Transverse colon (tissue), 4 donors: ENCODE measurements at regions not wholly inside any gene's neighbourhood (a gene's known extent, or its start where the extent isn't known, plus 50 kb on each side); places are given as distances from the start of the nearest gene placed in this dataset.

Experiments
- CTCF ChIP-seq, 5 experiments: fragments of 200-600 bp in 3 of 5; fragments of 450-650 bp in 2 of 5; sonication (generic) in 3 of 5; IDR thresholded peaks; 1 replicate in 2 of 5; 2 replicates in 3 of 5; pipeline ENCODE4 v1.5.1; 2016 to 2017; ENCODE audit warnings: antibody characterized with exemption in 5 of 5, inconsistent platforms in 3 of 5, mild to moderate bottlenecking in 2 of 5, moderate library complexity in 1 of 5
- EP300 ChIP-seq: sonication (generic); formaldehyde crosslinking; IDR thresholded peaks from one replicate; pipeline ENCODE4 v1.6.1; 2017; ENCODE audit warnings: antibody characterized with exemption, low read depth
- POLR2A ChIP-seq: fragments of 450-650 bp; IDR thresholded peaks from one replicate; pipeline ENCODE4 v1.6.1; 2016; ENCODE audit warnings: antibody characterized with exemption, mild to moderate bottlenecking, moderate library complexity
- POLR2AphosphoS5 ChIP-seq, 3 donors: sonication (generic); formaldehyde crosslinking; IDR thresholded peaks; one replicate each; pipeline ENCODE4 v1.6.1; 2016; ENCODE audit warnings: antibody characterized with exemption in 3 of 3

GRCh38 chr11:23781803-23782560, 714.9 kb upstream of the LUZP2 start:
- TF ChIP-seq POLR2AphosphoS5 (IDR thresholded peaks at IDR 0.05) (no peak), POLR2A (no peak), CTCF (IDR thresholded peaks at IDR 0.05) (no peak), EP300 (no peak)
